Inflammatory macrophage (primary cell): ENCODE measurements at regions not wholly inside any gene's neighbourhood (a gene's known extent, or its start where the extent isn't known, plus 50 kb on each side); places are given as distances from the start of the nearest gene placed in this dataset.
A peak's percentile ranks its signal among the peaks of the same experiment; 100 is the strongest.

Experiments used
- DNase-seq, 2 donors: peaks; one replicate each; pipeline ENCODE4 v3.0.0-alpha.2; 2020 to 2022

- DNase-seq = no peak
Observed at GRCh38 chr16:66170989-66171388, 195.5 kb upstream of the CDH5 start.

- DNase-seq = peak in 1 of 2 donors; percentile 6
Observed at GRCh38 chr16:66169817-66170216, 196.7 kb upstream of the CDH5 start.

GRCh38 chr16:66168777-66169176 lies 197.7 kb upstream of the CDH5 start:
- DNase-seq = no peak

GRCh38 chr16:66167564-66168291 lies 198.8 kb upstream of the CDH5 start:
- DNase-seq = no peak

- DNase-seq = no peak
Observed at GRCh38 chr16:66166490-66166889, 200.0 kb upstream of the CDH5 start.

- no peak for DNase-seq
Observed at GRCh38 chr16:66165879-66166278, 200.6 kb upstream of the CDH5 start.

GRCh38 chr16:66164581-66165247 lies 201.8 kb upstream of the CDH5 start:
- no peak for DNase-seq

GRCh38 chr16:66162821-66163220 lies 203.7 kb upstream of the CDH5 start:
- no peak for DNase-seq

GRCh38 chr16:66161942-66162341 lies 204.5 kb upstream of the CDH5 start:
- DNase-seq = no peak

- no peak for DNase-seq
Observed at GRCh38 chr16:66161269-66161668, 205.2 kb upstream of the CDH5 start.

- no peak for DNase-seq
Observed at GRCh38 chr16:66159987-66160386, 206.5 kb upstream of the CDH5 start.

- no peak for DNase-seq
Observed at GRCh38 chr16:66156538-66156937, 210.0 kb upstream of the CDH5 start.

- DNase-seq = no peak
Observed at GRCh38 chr16:66155933-66156332, 210.6 kb upstream of the CDH5 start.

- DNase-seq = no peak
Observed at GRCh38 chr16:66154801-66155200, 211.7 kb upstream of the CDH5 start.

GRCh38 chr16:66152823-66153393 lies 213.6 kb upstream of the CDH5 start:
- DNase-seq = no peak

- DNase-seq = no peak
Observed at GRCh38 chr16:66152181-66152580, 214.3 kb upstream of the CDH5 start.

- peak; percentile 20 to 28 for DNase-seq
Observed at GRCh38 chr16:66150698-66151482, 215.6 kb upstream of the CDH5 start.

- DNase-seq = no peak
Observed at GRCh38 chr16:66147291-66147690, 219.2 kb upstream of the CDH5 start.

GRCh38 chr16:66146798-66147197 lies 219.7 kb upstream of the CDH5 start:
- DNase-seq = no peak

- DNase-seq = no peak
Observed at GRCh38 chr16:66144641-66145040, 221.8 kb upstream of the CDH5 start.

- DNase-seq = no peak
Observed at GRCh38 chr16:66143415-66143814, 223.1 kb upstream of the CDH5 start.

GRCh38 chr16:66141885-66142284 lies 224.6 kb upstream of the CDH5 start:
- DNase-seq = no peak

GRCh38 chr16:66137853-66138252 lies 228.6 kb upstream of the CDH5 start:
- DNase-seq = no peak
